Panc1 (cell line): ENCODE measurements at regions not wholly inside any gene's neighbourhood (a gene's known extent, or its start where the extent isn't known, plus 50 kb on each side); places are given as distances from the start of the nearest gene placed in this dataset.

Source experiments
- ATAC-seq: fragments of 200-7000 bp; cut with Tn5 transposase; 2 replicates; pipeline ENCODE4 v1.9.1; 2020; ENCODE audit warnings: mild to moderate bottlenecking, moderate library complexity
- BruUV-seq: library from RNA; stranded (reverse); fragments of 400-500 nt; replicated peaks from 2 replicates; lab custom pipeline; 2021; lab: Mats Ljungman, UMichigan
- CTCF ChIA-PET: fragments of 300-600 bp; sonication (Branson Sonifier 250); formaldehyde crosslinking; loops from one replicate; lab custom pipeline; 2022; ENCODE audit warnings: antibody characterized with exemption; lab: Charles Lee
- POLR2A ChIA-PET: fragments of 300-600 bp; sonication (Branson Sonifier 250); formaldehyde crosslinking; loops from one replicate; lab custom pipeline; 2022; ENCODE audit warnings: antibody characterized with exemption; lab: Charles Lee
- DNase-seq: peaks from one replicate; pipeline ENCODE4 v3.0.0-alpha.2; 2010; ENCODE audit warnings: low read depth, low spot score
- H3K27ac ChIP-seq: 2 replicates; pipeline ENCODE4 v1.5.1; 2011; ENCODE audit warnings: mild to moderate bottlenecking, low read length, inconsistent platforms
- H3K27me3 ChIP-seq: fragments of 200-500 bp; sonication (Bioruptor generic); 2 replicates; pipeline ENCODE4 v1.6.0; 2014; ENCODE audit warnings: low read length, inconsistent platforms; ENCODE audit not compliant: control insufficient read depth, insufficient read depth
- H3K36me3 ChIP-seq: fragments of 200-500 bp; sonication (Bioruptor generic); 2 replicates; pipeline ENCODE4 v1.5.1; 2014; ENCODE audit warnings: inconsistent platforms, mild to moderate bottlenecking, low read length, moderate library complexity; ENCODE audit not compliant: control insufficient read depth, insufficient read depth
- H3K4me1 ChIP-seq: 2 replicates; pipeline ENCODE4 v1.5.1; 2011; ENCODE audit warnings: inconsistent platforms, mild to moderate bottlenecking, low read length, moderate library complexity; ENCODE audit not compliant: control insufficient read depth, insufficient read depth
- H3K4me3 ChIP-seq, 2 experiments: 2 replicates each; pipeline ENCODE4 v1.5.1; 2011 to 2012; ENCODE audit warnings: low read depth in 2 of 2, low read length in 2 of 2, mild to moderate bottlenecking in 2 of 2, inconsistent platforms in 1 of 2, moderate library complexity in 1 of 2
- H3K9me3 ChIP-seq: fragments of 200-500 bp; sonication (Bioruptor generic); 2 replicates; pipeline ENCODE4 v1.5.1; 2014; ENCODE audit warnings: low read depth, mild to moderate bottlenecking, inconsistent platforms, low read length, moderate library complexity; ENCODE audit not compliant: control insufficient read depth, insufficient read depth
- CTCF ChIP-seq: fragments of 450-650 bp; IDR thresholded peaks from 2 replicates; pipeline ENCODE4 v1.5.1; 2017; ENCODE audit warnings: mild to moderate bottlenecking
- POLR2AphosphoS5 ChIP-seq: IDR thresholded peaks from 2 replicates; pipeline ENCODE4 v1.6.1; 2012; ENCODE audit warnings: mild to moderate bottlenecking, low read depth, low read length, moderate library complexity
- REST ChIP-seq, 2 experiments: IDR thresholded peaks; 2 replicates each; pipeline ENCODE4 v1.6.1; 2011 to 2012; ENCODE audit warnings: low read depth in 2 of 2, control low read depth in 1 of 2, low read length in 1 of 2, mild to moderate bottlenecking in 1 of 2, moderate library complexity in 1 of 2; ENCODE audit not compliant: insufficient read depth in 1 of 2
- SIN3A ChIP-seq: IDR thresholded peaks from 2 replicates; pipeline ENCODE4 v1.6.1; 2012; ENCODE audit warnings: low read depth, mild to moderate bottlenecking, low read length, moderate library complexity, borderline replicate concordance; ENCODE audit not compliant: insufficient read depth
- TCF7L2 ChIP-seq: IDR thresholded peaks from 2 replicates; pipeline ENCODE4 v1.6.1; 2011; ENCODE audit warnings: mild to moderate bottlenecking, low read depth, low read length, inconsistent platforms
- in situ Hi-C: cut with HindIII; loops from 2 replicates; pipeline ENCODE4 v1.10.0; 2016; ENCODE audit warnings: low sequenced_read_pairs, low pct_unique_long_range_greater_than_20kb
- intact Hi-C: fragments of 100-400 bp; cut with micrococcal nuclease; formaldehyde crosslinking; loops from one replicate; pipeline ENCODE4 v1.10.0; 2022; ENCODE audit not compliant: unreplicated experiment

GRCh38 chr4:58961283-58961682, 1851.1 kb upstream of the IGFBP7 start:
- intact Hi-C loops: no loop called here
- Histone ChIP-seq H3K4me1 (no peaks in the 10 kb centered on the region), H3K9me3 (no peaks in the 10 kb centered on the region), H3K36me3 (no peaks in the 10 kb centered on the region), H3K27me3 (no peaks in the 10 kb centered on the region), H3K4me3 (no peak overlapping the region), H3K27ac (no peak overlapping the region)
- TF ChIP-seq SIN3A: no peak
- CTCF ChIA-PET: no interaction called here
- POLR2A ChIA-PET: no interaction called here
- in situ Hi-C loops: no loop called here
- DNase-seq (no peak), ATAC-seq (no peak)
- no TSS peak for BruUV-seq

GRCh38 chr4:58961925-58962324, 1851.7 kb upstream of the IGFBP7 start:
- no peaks in the 10 kb centered on the region for H3K36me3 ChIP-seq
- H3K9me3 ChIP-seq: no peaks in the 10 kb centered on the region
- BruUV-seq: no TSS peak
- ChIA-PET CTCF (no interaction called here), POLR2A (no interaction called here)
- H3K27ac ChIP-seq: no peak overlapping the region
- TF ChIP-seq SIN3A (no peak), TCF7L2 (no peak), CTCF (no peak), POLR2AphosphoS5 (no peak), REST (IDR thresholded peaks at IDR 0.05; ENCODE audit: insufficient read depth in 1 of 2, low read depth in 2 of 2, low read length in 1 of 2) (no peak)
- ATAC-seq (no peak), DNase-seq (no peak)
- in situ Hi-C loops (no loop called here), intact Hi-C loops (no loop called here)
- no peak overlapping the region for H3K4me3 ChIP-seq
- no peaks in the 10 kb centered on the region for H3K4me1 ChIP-seq
- H3K27me3 ChIP-seq: no peaks in the 10 kb centered on the region

- ATAC-seq (no peak), DNase-seq (no peak)
- Histone ChIP-seq H3K9me3 (no peaks in the 10 kb centered on the region), H3K27ac (no peak overlapping the region), H3K4me1 (no peaks in the 10 kb centered on the region), H3K27me3 (no peaks in the 10 kb centered on the region), H3K4me3 (no peak overlapping the region), H3K36me3 (no peaks in the 10 kb centered on the region)
- POLR2A ChIA-PET: no interaction called here
- in situ Hi-C loops: no loop called here
- TF ChIP-seq TCF7L2 (no peak), CTCF (no peak), REST (IDR thresholded peaks at IDR 0.05; ENCODE audit: insufficient read depth in 1 of 2, low read depth in 2 of 2, low read length in 1 of 2) (no peak), SIN3A (no peak), POLR2AphosphoS5 (no peak)
- intact Hi-C loops: no loop called here
- BruUV-seq: no TSS peak
- CTCF ChIA-PET: no interaction called here
Observed at GRCh38 chr4:58962424-58962823, 1852.2 kb upstream of the IGFBP7 start.
